Liver (tissue), 8 donors: ENCODE measurements at regions not wholly inside any gene's neighbourhood (a gene's known extent, or its start where the extent isn't known, plus 50 kb on each side); places are given as distances from the start of the nearest gene placed in this dataset.

ENCODE experiments used
- DNase-seq: peaks from one replicate; pipeline ENCODE4 v3.0.0-alpha.2; 2017; ENCODE audit warnings: low spot score
- H3K27ac ChIP-seq, 2 donors: one replicate each; pipeline ENCODE4 v1.7.0; 2013; ENCODE audit warnings: inconsistent platforms in 2 of 2, low read length in 2 of 2, control low read depth in 1 of 2, low read depth in 1 of 2, mild to moderate bottlenecking in 1 of 2
- H3K27me3 ChIP-seq, 4 donors: one replicate each; pipeline versions ENCODE4 v1.6.1 to v1.7.0; 2013; ENCODE audit warnings: low read length in 3 of 4, inconsistent platforms in 1 of 4, mild to moderate bottlenecking in 1 of 4, moderate library complexity in 1 of 4; ENCODE audit not compliant: control insufficient read depth in 4 of 4, insufficient read depth in 4 of 4
- H3K36me3 ChIP-seq, 4 donors: one replicate each; pipeline versions ENCODE4 v1.6.1 to v1.7.0; 2013; ENCODE audit warnings: low read length in 3 of 4, mild to moderate bottlenecking in 3 of 4, low read depth in 1 of 4, moderate library complexity in 1 of 4; ENCODE audit not compliant: control insufficient read depth in 4 of 4, insufficient read depth in 3 of 4
- H3K4me1 ChIP-seq, 4 donors: one replicate each; pipeline versions ENCODE4 v1.6.1 to v1.7.0; 2013; ENCODE audit warnings: low read length in 3 of 4, mild to moderate bottlenecking in 3 of 4, moderate library complexity in 1 of 4; ENCODE audit not compliant: control insufficient read depth in 4 of 4, insufficient read depth in 4 of 4
- H3K4me3 ChIP-seq, 3 donors: one replicate each; pipeline versions ENCODE4 v1.6.1 to v1.7.0; 2013; ENCODE audit warnings: low read length in 3 of 3, control low read depth in 1 of 3, low read depth in 1 of 3, mild to moderate bottlenecking in 1 of 3
- H3K9ac ChIP-seq, 2 donors: one replicate each; pipeline ENCODE4 v1.7.0; 2013; ENCODE audit warnings: low read length in 2 of 2, mild to moderate bottlenecking in 2 of 2, moderate library complexity in 2 of 2, control low read depth in 1 of 2, low read depth in 1 of 2
- H3K9me3 ChIP-seq, 4 donors: one replicate each; pipeline versions ENCODE4 v1.6.1 to v1.7.0; 2013; ENCODE audit warnings: low read length in 3 of 4; ENCODE audit not compliant: control insufficient read depth in 4 of 4
- ATF3 ChIP-seq: IDR thresholded peaks from 2 replicates; pipeline ENCODE4 v1.6.1; 2016; ENCODE audit warnings: antibody characterized with exemption
- EGR1 ChIP-seq, 2 donors: IDR thresholded peaks; 2 replicates each; pipeline ENCODE4 v1.6.1; 2016 to 2018; ENCODE audit warnings: antibody characterized with exemption in 2 of 2, low read depth in 2 of 2
- FOXA1 ChIP-seq: IDR thresholded peaks from 2 replicates; pipeline ENCODE4 v1.6.1; 2016; ENCODE audit warnings: antibody characterized with exemption
- FOXA2 ChIP-seq: IDR thresholded peaks from 2 replicates; pipeline ENCODE4 v1.6.1; 2016; ENCODE audit warnings: antibody characterized with exemption
- GABPA ChIP-seq, 2 donors: IDR thresholded peaks in 1 of 2; conservative IDR thresholded peaks in 1 of 2; 2 replicates each; pipeline ENCODE4 v1.6.1; 2016; ENCODE audit warnings: antibody characterized with exemption in 2 of 2, mild to moderate bottlenecking in 1 of 2, moderate library complexity in 1 of 2
- HNF4G ChIP-seq: IDR thresholded peaks from 2 replicates; pipeline ENCODE4 v1.6.1; 2016; ENCODE audit warnings: antibody characterized with exemption
- JUND ChIP-seq, 2 donors: IDR thresholded peaks; 2 replicates each; pipeline ENCODE4 v1.6.1; 2016; ENCODE audit warnings: antibody characterized with exemption in 2 of 2
- NR2F2 ChIP-seq: IDR thresholded peaks from 2 replicates; pipeline ENCODE4 v1.6.1; 2016; ENCODE audit warnings: antibody characterized with exemption
- RAD21 ChIP-seq, 2 donors: IDR thresholded peaks; 2 replicates each; pipeline ENCODE4 v1.6.1; 2016; ENCODE audit warnings: antibody characterized with exemption in 2 of 2, mild to moderate bottlenecking in 2 of 2
- REST ChIP-seq: IDR thresholded peaks from 2 replicates; pipeline ENCODE4 v1.6.1; 2016; ENCODE audit warnings: antibody characterized with exemption, mild to moderate bottlenecking
- RXRA ChIP-seq, 2 donors: IDR thresholded peaks; 2 replicates each; pipeline ENCODE4 v1.6.1; 2017 to 2018; ENCODE audit warnings: antibody characterized with exemption in 2 of 2, mild to moderate bottlenecking in 1 of 2
- SP1 ChIP-seq: IDR thresholded peaks from 2 replicates; pipeline ENCODE4 v1.6.1; 2018; ENCODE audit warnings: antibody characterized with exemption, mild to moderate bottlenecking
- TAF1 ChIP-seq: conservative IDR thresholded peaks from 2 replicates; pipeline ENCODE4 v1.6.1; 2016; ENCODE audit warnings: antibody characterized with exemption, mild to moderate bottlenecking
- YY1 ChIP-seq: IDR thresholded peaks from 2 replicates; pipeline ENCODE4 v1.6.1; 2016; ENCODE audit warnings: antibody characterized with exemption, mild to moderate bottlenecking
- WGBS: extraction: QIAGEN DNeasy Blood & Tissue Kit; methylation state at CpG from one replicate; pipeline ENCODE4 v1.1.7; 2013; 5-methylcytosine and 5-hydroxymethylcytosine counted together
- TF ChIP-seq, protein P1 (sequence below): IDR thresholded peaks from 2 replicates; pipeline ENCODE4 v1.6.1; 2016; ENCODE audit warnings: antibody characterized with exemption
- TF ChIP-seq, protein P2 (sequence below): IDR thresholded peaks from 2 replicates; pipeline ENCODE4 v1.6.1; 2016; ENCODE audit warnings: antibody characterized with exemption
- TF ChIP-seq, protein P3 (sequence below): fragments of 150-350 bp; IDR thresholded peaks from 2 replicates; pipeline ENCODE4 v1.5.1; 2017; ENCODE audit warnings: improper control_type of control experiment, low read depth, low read length; ENCODE audit not compliant: missing input control
- donor health status: healthy.
- donor health status: healthy.
- donor health status: healthy.
- donor health status: healthy.
- donor health status: healthy.

DNA sequence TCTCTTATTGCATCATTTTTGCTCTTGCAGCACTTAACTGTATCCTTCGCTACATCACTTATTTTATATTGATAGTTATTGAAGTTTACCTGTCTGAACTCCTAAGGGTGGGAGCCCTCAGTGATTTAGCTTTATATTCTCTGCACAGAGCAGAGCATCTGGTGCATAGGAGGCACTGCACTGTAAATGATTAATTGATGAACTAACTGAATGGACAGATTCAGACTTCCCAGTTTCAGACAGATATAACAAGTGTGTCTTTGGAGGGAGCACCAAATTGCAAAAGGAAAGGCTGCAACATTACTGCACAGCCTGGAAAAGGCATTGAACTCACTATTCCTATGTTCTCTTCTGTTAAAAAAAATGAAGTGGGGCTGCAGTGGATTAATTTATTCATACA lies 160.3 kb downstream of the EDN1 start:
- Histone ChIP-seq H3K4me1 (no peaks in the 10 kb centered on the region), H3K27ac (no peak overlapping the region), H3K27me3 (no peaks in the 10 kb centered on the region), H3K9me3 (peaks cover 0 to 5% (median 2%) of the 10 kb centered on the region in 4 donors), H3K36me3 (no peaks in the 10 kb centered on the region), H3K4me3 (no peak overlapping the region), H3K9ac (no peak overlapping the region)
- TF ChIP-seq GABPA (IDR thresholded peaks at IDR 0.05 in 1 of 2, conservative IDR thresholded peaks at IDR 0.05 in 1 of 2), result no peak
- TF ChIP-seq ATF3, result no peak
- no peak for TF ChIP-seq YY1
- no peak for TF ChIP-seq EGR1 (IDR thresholded peaks at IDR 0.05; ENCODE audit: low read depth in 2 of 2)
- TF ChIP-seq FOXA2, result no peak
- TF ChIP-seq, protein P1, sequence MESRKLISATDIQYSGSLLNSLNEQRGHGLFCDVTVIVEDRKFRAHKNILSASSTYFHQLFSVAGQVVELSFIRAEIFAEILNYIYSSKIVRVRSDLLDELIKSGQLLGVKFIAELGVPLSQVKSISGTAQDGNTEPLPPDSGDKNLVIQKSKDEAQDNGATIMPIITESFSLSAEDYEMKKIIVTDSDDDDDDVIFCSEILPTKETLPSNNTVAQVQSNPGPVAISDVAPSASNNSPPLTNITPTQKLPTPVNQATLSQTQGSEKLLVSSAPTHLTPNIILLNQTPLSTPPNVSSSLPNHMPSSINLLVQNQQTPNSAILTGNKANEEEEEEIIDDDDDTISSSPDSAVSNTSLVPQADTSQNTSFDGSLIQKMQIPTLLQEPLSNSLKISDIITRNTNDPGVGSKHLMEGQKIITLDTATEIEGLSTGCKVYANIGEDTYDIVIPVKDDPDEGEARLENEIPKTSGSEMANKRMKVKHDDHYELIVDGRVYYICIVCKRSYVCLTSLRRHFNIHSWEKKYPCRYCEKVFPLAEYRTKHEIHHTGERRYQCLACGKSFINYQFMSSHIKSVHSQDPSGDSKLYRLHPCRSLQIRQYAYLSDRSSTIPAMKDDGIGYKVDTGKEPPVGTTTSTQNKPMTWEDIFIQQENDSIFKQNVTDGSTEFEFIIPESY, result no peak
- WGBS, result 94% methylated on average over 1 of the region's 1 CpG
- no peak for DNase-seq

GRCh38 chr6:12456343-12456742 lies 166.2 kb downstream of the EDN1 start:
- TF ChIP-seq GABPA (IDR thresholded peaks at IDR 0.05 in 1 of 2, conservative IDR thresholded peaks at IDR 0.05 in 1 of 2) (no peak), REST (no peak), TAF1 (no peak), FOXA2 (no peak), YY1 (no peak), SP1 (no peak), HNF4G (no peak), NR2F2 (no peak), RXRA (IDR thresholded peaks at IDR 0.05) (no peak), EGR1 (IDR thresholded peaks at IDR 0.05; ENCODE audit: low read depth in 2 of 2) (no peak), JUND (IDR thresholded peaks at IDR 0.05) (no peak), RAD21 (IDR thresholded peaks at IDR 0.05) (no peak), ATF3 (no peak), FOXA1 (no peak)
- TF ChIP-seq, protein P2, sequence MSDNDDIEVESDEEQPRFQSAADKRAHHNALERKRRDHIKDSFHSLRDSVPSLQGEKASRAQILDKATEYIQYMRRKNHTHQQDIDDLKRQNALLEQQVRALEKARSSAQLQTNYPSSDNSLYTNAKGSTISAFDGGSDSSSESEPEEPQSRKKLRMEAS, result no peak
- TF ChIP-seq, protein P3, sequence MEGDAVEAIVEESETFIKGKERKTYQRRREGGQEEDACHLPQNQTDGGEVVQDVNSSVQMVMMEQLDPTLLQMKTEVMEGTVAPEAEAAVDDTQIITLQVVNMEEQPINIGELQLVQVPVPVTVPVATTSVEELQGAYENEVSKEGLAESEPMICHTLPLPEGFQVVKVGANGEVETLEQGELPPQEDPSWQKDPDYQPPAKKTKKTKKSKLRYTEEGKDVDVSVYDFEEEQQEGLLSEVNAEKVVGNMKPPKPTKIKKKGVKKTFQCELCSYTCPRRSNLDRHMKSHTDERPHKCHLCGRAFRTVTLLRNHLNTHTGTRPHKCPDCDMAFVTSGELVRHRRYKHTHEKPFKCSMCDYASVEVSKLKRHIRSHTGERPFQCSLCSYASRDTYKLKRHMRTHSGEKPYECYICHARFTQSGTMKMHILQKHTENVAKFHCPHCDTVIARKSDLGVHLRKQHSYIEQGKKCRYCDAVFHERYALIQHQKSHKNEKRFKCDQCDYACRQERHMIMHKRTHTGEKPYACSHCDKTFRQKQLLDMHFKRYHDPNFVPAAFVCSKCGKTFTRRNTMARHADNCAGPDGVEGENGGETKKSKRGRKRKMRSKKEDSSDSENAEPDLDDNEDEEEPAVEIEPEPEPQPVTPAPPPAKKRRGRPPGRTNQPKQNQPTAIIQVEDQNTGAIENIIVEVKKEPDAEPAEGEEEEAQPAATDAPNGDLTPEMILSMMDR, result no peak
- TF ChIP-seq, protein P1, result no peak
- no peaks in the 10 kb centered on the region for H3K4me1 ChIP-seq
- no peak overlapping the region for H3K4me3 ChIP-seq
- WGBS, result 93% methylated on average over 12 of the region's 12 CpGs
- H3K27ac ChIP-seq, result no peak overlapping the region
- no peaks in the 10 kb centered on the region for H3K27me3 ChIP-seq
- no peak overlapping the region for H3K9ac ChIP-seq
- peaks cover 0 to 5% (median 2%) of the 10 kb centered on the region in 4 donors for H3K9me3 ChIP-seq
- no peaks in the 10 kb centered on the region for H3K36me3 ChIP-seq
- no peak for DNase-seq
